ENCODE measurements at regions not wholly inside any gene's neighbourhood (a gene's known extent, or its start where the extent isn't known, plus 50 kb on each side); places are given as distances from the start of the nearest gene placed in this dataset.
A peak's percentile ranks its signal among the peaks of the same experiment; 100 is the strongest.

GRCh38 chr17:12362853-12363455 is 302.7 kb upstream of the MYOCD start:
- intact Hi-C loops (cut with DNase I), result no loop called here
- H3K4me1 ChIP-seq, result peaks cover 0 to 65% (median 41%) of the 10 kb centered on the region in 4 donors
- no peaks in the 10 kb centered on the region for H3K27me3 ChIP-seq
- WGBS, 2 donors, result 74 to 85% methylated on average over 5 of the region's 5 CpGs
- no peak for TF ChIP-seq POLR2A (IDR thresholded peaks at IDR 0.05)
- TF ChIP-seq, protein P1, sequence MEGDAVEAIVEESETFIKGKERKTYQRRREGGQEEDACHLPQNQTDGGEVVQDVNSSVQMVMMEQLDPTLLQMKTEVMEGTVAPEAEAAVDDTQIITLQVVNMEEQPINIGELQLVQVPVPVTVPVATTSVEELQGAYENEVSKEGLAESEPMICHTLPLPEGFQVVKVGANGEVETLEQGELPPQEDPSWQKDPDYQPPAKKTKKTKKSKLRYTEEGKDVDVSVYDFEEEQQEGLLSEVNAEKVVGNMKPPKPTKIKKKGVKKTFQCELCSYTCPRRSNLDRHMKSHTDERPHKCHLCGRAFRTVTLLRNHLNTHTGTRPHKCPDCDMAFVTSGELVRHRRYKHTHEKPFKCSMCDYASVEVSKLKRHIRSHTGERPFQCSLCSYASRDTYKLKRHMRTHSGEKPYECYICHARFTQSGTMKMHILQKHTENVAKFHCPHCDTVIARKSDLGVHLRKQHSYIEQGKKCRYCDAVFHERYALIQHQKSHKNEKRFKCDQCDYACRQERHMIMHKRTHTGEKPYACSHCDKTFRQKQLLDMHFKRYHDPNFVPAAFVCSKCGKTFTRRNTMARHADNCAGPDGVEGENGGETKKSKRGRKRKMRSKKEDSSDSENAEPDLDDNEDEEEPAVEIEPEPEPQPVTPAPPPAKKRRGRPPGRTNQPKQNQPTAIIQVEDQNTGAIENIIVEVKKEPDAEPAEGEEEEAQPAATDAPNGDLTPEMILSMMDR (IDR thresholded peaks at IDR 0.05), result no peak
- TF ChIP-seq POLR2AphosphoS5 (IDR thresholded peaks at IDR 0.05), result no peak
- no peak for TF ChIP-seq EP300 (IDR thresholded peaks at IDR 0.05)
- H3K4me3 ChIP-seq, result no peak overlapping the region
- peak overlapping the region in 3 of 4 donors; percentile 81 to 90 (median 82) for H3K27ac ChIP-seq
- no peaks in the 10 kb centered on the region for H3K36me3 ChIP-seq
- DNase-seq, result no peak
- H3K9me3 ChIP-seq, result no peaks in the 10 kb centered on the region

DNA sequence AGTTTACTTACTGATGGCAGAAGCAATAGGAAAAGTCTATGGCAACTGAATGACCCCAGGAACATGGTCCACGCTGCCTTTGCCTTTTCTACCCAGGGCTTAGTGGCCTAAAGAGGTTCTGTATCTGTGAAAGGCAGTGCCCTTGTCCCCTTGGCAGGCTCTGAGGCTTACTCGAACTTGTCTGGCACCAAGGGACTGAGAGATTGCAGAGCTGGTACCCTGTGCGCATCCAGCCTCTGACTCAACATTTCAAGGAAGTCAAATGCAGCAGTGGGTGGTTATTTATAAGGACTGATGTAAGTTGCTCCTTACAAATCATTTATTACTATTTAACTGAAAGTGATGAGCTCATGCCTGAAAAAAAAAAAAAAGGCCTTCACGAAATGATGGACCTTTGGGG is 299.9 kb upstream of the MYOCD start:
- peak; percentile 93 for DNase-seq
- Histone ChIP-seq H3K36me3 (no peaks in the 10 kb centered on the region), H3K27ac (peak overlapping the region; percentile 67 to 90 (median 82)), H3K9me3 (no peaks in the 10 kb centered on the region), H3K4me1 (peaks cover 0 to 54% (median 23%) of the 10 kb centered on the region in 4 donors), H3K27me3 (no peaks in the 10 kb centered on the region), H3K4me3 (no peak overlapping the region)
- intact Hi-C loops (cut with DNase I), result no loop called here
- TF ChIP-seq POLR2AphosphoS5 (IDR thresholded peaks at IDR 0.05) (peak; percentile 79 to 88 (median 82)), EP300 (IDR thresholded peaks at IDR 0.05) (peak; percentile 55 to 92 (median 82)), POLR2A (IDR thresholded peaks at IDR 0.05) (no peak)
- TF ChIP-seq, protein P1 (IDR thresholded peaks at IDR 0.05), result no peak
- WGBS, 2 donors, result 80 to 82% methylated on average over 4 of the region's 4 CpGs

DNA sequence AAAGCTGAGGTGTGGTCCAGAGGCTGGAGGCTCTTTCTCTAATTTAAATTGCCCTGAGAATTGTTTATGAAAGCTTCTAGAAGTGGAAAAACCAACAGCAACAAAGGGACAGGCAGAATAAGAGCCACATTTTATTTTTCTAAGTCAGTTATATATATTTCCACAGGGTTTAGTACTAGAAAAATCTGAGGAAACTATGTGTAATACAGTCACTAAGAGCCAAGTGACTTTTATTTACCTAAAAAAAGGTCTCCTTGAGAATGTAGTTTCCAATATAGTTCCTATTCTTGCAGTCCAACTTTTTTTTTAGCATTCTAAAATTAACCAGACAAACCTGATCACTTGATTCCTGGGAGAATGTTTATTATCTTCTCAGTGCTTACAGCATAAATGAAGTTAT is 296.6 kb upstream of the MYOCD start:
- H3K4me3 ChIP-seq, result no peak overlapping the region
- H3K27me3 ChIP-seq, result no peaks in the 10 kb centered on the region
- no peaks in the 10 kb centered on the region for H3K36me3 ChIP-seq
- TF ChIP-seq POLR2A (IDR thresholded peaks at IDR 0.05) (no peak), POLR2AphosphoS5 (IDR thresholded peaks at IDR 0.05) (no peak), EP300 (IDR thresholded peaks at IDR 0.05) (no peak)
- TF ChIP-seq, protein P1 (IDR thresholded peaks at IDR 0.05), result no peak
- H3K9me3 ChIP-seq, result no peaks in the 10 kb centered on the region
- intact Hi-C loops (cut with DNase I), result no loop called here
- peaks cover 0 to 32% (median 14%) of the 10 kb centered on the region in 4 donors for H3K4me1 ChIP-seq
- H3K27ac ChIP-seq, result peak overlapping the region in 3 of 4 donors; percentile 56 to 90 (median 56)
- DNase-seq, result no peak

DNA sequence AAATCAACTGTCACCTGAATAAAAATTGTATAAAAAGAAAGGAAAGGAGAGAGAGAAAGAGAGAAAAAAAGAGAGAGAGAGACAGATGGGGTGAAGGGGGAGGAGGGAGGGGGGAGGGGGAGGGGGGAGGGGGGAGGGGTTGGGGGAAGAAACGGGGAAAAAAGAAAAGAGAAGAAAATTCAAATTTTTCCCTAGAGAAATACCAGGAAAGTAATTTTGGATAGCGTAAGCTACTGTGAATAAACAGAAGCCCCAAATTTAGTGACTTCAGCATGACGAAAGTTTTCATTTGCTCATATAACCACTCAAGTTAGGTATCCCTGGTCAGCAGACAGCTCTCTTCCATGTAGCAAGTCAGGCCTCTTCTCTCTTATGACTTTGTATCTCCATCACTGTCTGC is 289.4 kb upstream of the MYOCD start:
- TF ChIP-seq, protein P1 (IDR thresholded peaks at IDR 0.05), result no peak
- no peak for TF ChIP-seq EP300 (IDR thresholded peaks at IDR 0.05)
- no peak for TF ChIP-seq POLR2A (IDR thresholded peaks at IDR 0.05)
- no peak for TF ChIP-seq POLR2AphosphoS5 (IDR thresholded peaks at IDR 0.05)
- no peaks in the 10 kb centered on the region for H3K4me1 ChIP-seq
- no peaks in the 10 kb centered on the region for H3K27me3 ChIP-seq
- H3K36me3 ChIP-seq, result no peaks in the 10 kb centered on the region
- H3K9me3 ChIP-seq, result no peaks in the 10 kb centered on the region
- WGBS, 2 donors, result 66 to 70% methylated on average over 3 of the region's 3 CpGs
- H3K27ac ChIP-seq, result no peak overlapping the region
- intact Hi-C loops (cut with DNase I), result no loop called here
- no peak overlapping the region for H3K4me3 ChIP-seq
- no peak for DNase-seq

DNA sequence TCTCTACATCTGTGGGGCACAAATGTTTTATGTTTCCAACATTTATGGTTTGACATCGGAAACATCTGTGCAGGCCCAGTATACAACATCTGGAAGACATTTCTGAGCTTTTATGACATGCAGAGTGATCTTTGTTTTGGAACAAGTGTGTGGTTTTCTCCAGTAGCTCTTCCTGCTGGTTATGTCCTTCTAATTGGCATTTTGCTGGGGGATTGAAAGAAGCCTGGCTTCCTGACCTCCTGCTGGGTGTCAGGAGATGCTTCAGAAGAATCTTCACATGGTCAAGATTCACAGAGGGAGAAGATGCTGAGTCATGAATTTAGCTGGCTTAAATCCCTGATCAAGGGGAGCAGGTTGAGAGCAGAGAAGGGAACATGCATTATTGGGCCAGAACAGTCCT is 279.5 kb upstream of the MYOCD start:
- intact Hi-C loops (cut with DNase I), result no loop called here
- Histone ChIP-seq H3K9me3 (no peaks in the 10 kb centered on the region), H3K27me3 (no peaks in the 10 kb centered on the region), H3K4me1 (peaks cover 0 to 9% (median 0%) of the 10 kb centered on the region in 4 donors), H3K4me3 (no peak overlapping the region), H3K27ac (no peak overlapping the region), H3K36me3 (no peaks in the 10 kb centered on the region)
- DNase-seq, result no peak
- 25 to 55% methylated on average over 1 of the region's 1 CpG for WGBS, 2 donors
- TF ChIP-seq EP300 (IDR thresholded peaks at IDR 0.05) (no peak), POLR2AphosphoS5 (IDR thresholded peaks at IDR 0.05) (no peak), POLR2A (IDR thresholded peaks at IDR 0.05) (no peak)
- TF ChIP-seq, protein P1 (IDR thresholded peaks at IDR 0.05), result no peak
